ENCODE measurements at regions not wholly inside any gene's neighbourhood (a gene's known extent, or its start where the extent isn't known, plus 50 kb on each side); places are given as distances from the start of the nearest gene placed in this dataset.

DNA sequence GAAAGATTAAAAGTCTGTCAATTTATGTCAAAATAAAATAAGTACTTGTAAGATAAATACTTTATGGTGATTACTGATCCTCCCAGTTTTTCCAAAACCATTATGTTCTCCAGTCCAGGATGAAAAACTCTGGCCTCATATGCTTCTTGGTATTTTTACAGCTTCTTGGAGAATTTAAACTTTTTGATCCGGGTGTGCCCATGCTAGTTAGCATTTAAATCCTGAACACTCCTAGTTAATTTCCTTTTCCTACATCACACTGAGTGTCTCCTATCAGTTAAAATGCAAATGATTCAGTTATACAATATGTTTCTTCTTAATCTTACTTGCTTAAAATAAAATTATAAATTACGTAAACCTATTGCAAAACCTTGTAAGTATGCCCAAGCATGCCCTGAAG lies 499.9 kb upstream of the SLITRK6 start:
- DNase-seq (ENCODE audit: low spot score): no peak
- H3K4me3 ChIP-seq: no peak overlapping the region
- intact Hi-C loops (cut with DNase I): no loop called here
- H3K27ac ChIP-seq: no peak overlapping the region
- no peaks in the 10 kb centered on the region for H3K4me1 ChIP-seq (replicated peaks)
- no peaks in the 10 kb centered on the region for H3K36me3 ChIP-seq
- 72% methylated on average over 2 of the region's 2 CpGs for WGBS
- H3K9me3 ChIP-seq: no peaks in the 10 kb centered on the region
- no peaks in the 10 kb centered on the region for H3K27me3 ChIP-seq (replicated peaks; ENCODE audit: insufficient read depth)
- TF ChIP-seq POLR2AphosphoS5 (IDR thresholded peaks at IDR 0.05) (no peak), POLR2A (IDR thresholded peaks at IDR 0.05) (no peak), CTCF (IDR thresholded peaks at IDR 0.05) (no peak)

GRCh38 chr13:86309881-86310280 lies 510.7 kb upstream of the SLITRK6 start:
- intact Hi-C loops (cut with DNase I): no loop called here
- TF ChIP-seq POLR2A (IDR thresholded peaks at IDR 0.05): no peak
- no peak for TF ChIP-seq CTCF (IDR thresholded peaks at IDR 0.05)
- TF ChIP-seq POLR2AphosphoS5 (IDR thresholded peaks at IDR 0.05): no peak
- no peak for DNase-seq (ENCODE audit: low spot score)
- H3K9me3 ChIP-seq: no peaks in the 10 kb centered on the region
- no peaks in the 10 kb centered on the region for H3K27me3 ChIP-seq (replicated peaks; ENCODE audit: insufficient read depth)
- H3K27ac ChIP-seq: no peak overlapping the region
- WGBS: 43% methylated on average over 1 of the region's 1 CpG
- H3K36me3 ChIP-seq: no peaks in the 10 kb centered on the region
- H3K4me3 ChIP-seq: no peak overlapping the region
- no peaks in the 10 kb centered on the region for H3K4me1 ChIP-seq (replicated peaks)

DNA sequence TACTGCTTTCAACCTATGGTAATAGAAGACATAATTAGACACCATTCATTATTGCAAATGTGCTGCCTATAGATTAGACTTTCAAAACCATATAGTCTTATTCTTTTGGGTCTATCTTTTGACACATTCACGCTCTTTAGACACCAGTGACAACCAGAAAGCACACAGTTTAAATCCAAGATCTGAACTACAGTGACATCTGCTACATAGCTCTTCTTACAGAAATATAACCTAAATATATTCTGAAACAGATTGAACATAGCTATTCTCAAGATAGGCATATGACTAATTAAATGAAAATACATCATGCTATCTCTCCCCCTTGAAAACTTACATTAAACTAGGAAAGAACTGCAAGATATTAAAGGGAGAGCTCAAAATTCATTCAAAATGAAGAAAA lies 514.2 kb upstream of the SLITRK6 start:
- H3K27me3 ChIP-seq (replicated peaks; ENCODE audit: insufficient read depth): no peaks in the 10 kb centered on the region
- H3K27ac ChIP-seq: no peak overlapping the region
- no peaks in the 10 kb centered on the region for H3K36me3 ChIP-seq
- no peaks in the 10 kb centered on the region for H3K9me3 ChIP-seq
- H3K4me3 ChIP-seq: no peak overlapping the region
- intact Hi-C loops (cut with DNase I): no loop called here
- DNase-seq (ENCODE audit: low spot score): no peak
- TF ChIP-seq CTCF (IDR thresholded peaks at IDR 0.05) (no peak), POLR2A (IDR thresholded peaks at IDR 0.05) (no peak), POLR2AphosphoS5 (IDR thresholded peaks at IDR 0.05) (no peak)
- WGBS: 78% methylated on average over 1 of the region's 1 CpG
- H3K4me1 ChIP-seq (replicated peaks): no peaks in the 10 kb centered on the region

DNA sequence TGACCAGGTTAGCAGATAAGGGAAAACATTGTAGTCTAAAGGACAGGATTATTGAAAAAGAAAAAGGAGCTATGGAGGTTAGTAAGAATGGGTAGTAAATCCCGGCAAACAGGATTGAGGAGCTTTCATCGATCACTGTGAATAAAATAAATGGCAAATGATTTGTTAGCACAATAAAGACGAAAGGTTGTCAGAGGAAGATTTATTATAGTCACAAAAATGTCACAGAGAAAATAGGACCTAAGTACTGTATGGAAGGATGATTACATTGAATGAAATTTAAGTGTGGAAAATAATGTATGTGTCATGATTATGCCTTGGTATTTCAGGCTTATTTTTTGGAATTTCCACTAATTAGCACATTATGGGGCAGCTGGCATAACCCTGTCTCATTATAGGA lies 519.2 kb upstream of the SLITRK6 start:
- DNase-seq (ENCODE audit: low spot score): no peak
- H3K36me3 ChIP-seq: no peaks in the 10 kb centered on the region
- 57% methylated on average over 3 of the region's 3 CpGs for WGBS
- no peak overlapping the region for H3K27ac ChIP-seq
- H3K9me3 ChIP-seq: no peaks in the 10 kb centered on the region
- intact Hi-C loops (cut with DNase I): no loop called here
- no peaks in the 10 kb centered on the region for H3K4me1 ChIP-seq (replicated peaks)
- H3K27me3 ChIP-seq (replicated peaks; ENCODE audit: insufficient read depth): no peaks in the 10 kb centered on the region
- TF ChIP-seq POLR2AphosphoS5 (IDR thresholded peaks at IDR 0.05): no peak
- H3K4me3 ChIP-seq: no peak overlapping the region

GRCh38 chr13:86324191-86324590 lies 525.0 kb upstream of the SLITRK6 start:
- intact Hi-C loops (cut with DNase I): no loop called here
- Histone ChIP-seq H3K27me3 (replicated peaks; ENCODE audit: insufficient read depth) (no peaks in the 10 kb centered on the region), H3K36me3 (no peaks in the 10 kb centered on the region), H3K27ac (no peak overlapping the region), H3K4me3 (no peak overlapping the region), H3K4me1 (replicated peaks) (no peaks in the 10 kb centered on the region), H3K9me3 (no peaks in the 10 kb centered on the region)
- WGBS: 79% methylated on average over 3 of the region's 3 CpGs
- no peak for DNase-seq (ENCODE audit: low spot score)
- TF ChIP-seq POLR2A (IDR thresholded peaks at IDR 0.05): no peak
- no peak for TF ChIP-seq POLR2AphosphoS5 (IDR thresholded peaks at IDR 0.05)
- TF ChIP-seq CTCF (IDR thresholded peaks at IDR 0.05): no peak
